Body of pancreas (tissue), 4 donors: ENCODE measurements at regions not wholly inside any gene's neighbourhood (a gene's known extent, or its start where the extent isn't known, plus 50 kb on each side); places are given as distances from the start of the nearest gene placed in this dataset.

Experiments
- POLR2A ChIP-seq, 3 donors: fragments of 450-650 bp; IDR thresholded peaks; one replicate each; pipeline ENCODE4 v1.6.1; 2016; ENCODE audit warnings: antibody characterized with exemption in 3 of 3, mild to moderate bottlenecking in 2 of 3
- TF ChIP-seq, protein P1 (sequence below), 7 experiments: fragments of 450-650 bp in 4 of 7; fragments of 200-600 bp in 3 of 7; sonication (generic) in 3 of 7; IDR thresholded peaks; one replicate each; pipeline ENCODE4 v1.5.1; 2016 to 2019; ENCODE audit warnings: antibody characterized with exemption in 7 of 7

- no peak for TF ChIP-seq POLR2A (IDR thresholded peaks at IDR 0.05)
- TF ChIP-seq, protein P1, sequence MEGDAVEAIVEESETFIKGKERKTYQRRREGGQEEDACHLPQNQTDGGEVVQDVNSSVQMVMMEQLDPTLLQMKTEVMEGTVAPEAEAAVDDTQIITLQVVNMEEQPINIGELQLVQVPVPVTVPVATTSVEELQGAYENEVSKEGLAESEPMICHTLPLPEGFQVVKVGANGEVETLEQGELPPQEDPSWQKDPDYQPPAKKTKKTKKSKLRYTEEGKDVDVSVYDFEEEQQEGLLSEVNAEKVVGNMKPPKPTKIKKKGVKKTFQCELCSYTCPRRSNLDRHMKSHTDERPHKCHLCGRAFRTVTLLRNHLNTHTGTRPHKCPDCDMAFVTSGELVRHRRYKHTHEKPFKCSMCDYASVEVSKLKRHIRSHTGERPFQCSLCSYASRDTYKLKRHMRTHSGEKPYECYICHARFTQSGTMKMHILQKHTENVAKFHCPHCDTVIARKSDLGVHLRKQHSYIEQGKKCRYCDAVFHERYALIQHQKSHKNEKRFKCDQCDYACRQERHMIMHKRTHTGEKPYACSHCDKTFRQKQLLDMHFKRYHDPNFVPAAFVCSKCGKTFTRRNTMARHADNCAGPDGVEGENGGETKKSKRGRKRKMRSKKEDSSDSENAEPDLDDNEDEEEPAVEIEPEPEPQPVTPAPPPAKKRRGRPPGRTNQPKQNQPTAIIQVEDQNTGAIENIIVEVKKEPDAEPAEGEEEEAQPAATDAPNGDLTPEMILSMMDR (IDR thresholded peaks at IDR 0.05), result peak in 5 of 7 experiments; percentile 29 to 50 (median 43)
Measured at GRCh38 chr16:63461248-63461841, 1425.1 kb upstream of the CDH8 start.
